SJCRH30 (cell line): ENCODE measurements at regions not wholly inside any gene's neighbourhood (a gene's known extent, or its start where the extent isn't known, plus 50 kb on each side); places are given as distances from the start of the nearest gene placed in this dataset.

Experiments
- DNase-seq, 2 experiments: peaks; one replicate each; pipeline ENCODE4 v3.0.0-alpha.2; 2015 to 2020
- H3K27ac ChIP-seq: fragments of 250-450 bp; sonication (Bioruptor Pico); 2 replicates; pipeline ENCODE4 v1.5.1; 2020; ENCODE audit warnings: mild to moderate bottlenecking, moderate library complexity
- H3K27me3 ChIP-seq: fragments of 250-450 bp; sonication (Bioruptor Pico); 2 replicates; pipeline ENCODE4 v1.5.1; 2020; ENCODE audit warnings: mild to moderate bottlenecking, moderate library complexity
- H3K36me3 ChIP-seq: fragments of 250-450 bp; sonication (Bioruptor Pico); 2 replicates; pipeline ENCODE4 v1.5.1; 2020; ENCODE audit warnings: mild to moderate bottlenecking, moderate library complexity
- H3K4me1 ChIP-seq: fragments of 250-450 bp; sonication (Bioruptor Pico); 2 replicates; pipeline ENCODE4 v1.5.1; 2020; ENCODE audit warnings: mild to moderate bottlenecking, moderate library complexity
- H3K4me3 ChIP-seq: fragments of 250-450 bp; sonication (Bioruptor Pico); 2 replicates; pipeline ENCODE4 v1.5.1; 2020; ENCODE audit warnings: mild to moderate bottlenecking, moderate library complexity
- H3K9me3 ChIP-seq: fragments of 250-450 bp; sonication (Bioruptor Pico); replicated peaks from 2 replicates; pipeline ENCODE4 v1.5.1; 2020; ENCODE audit warnings: mild to moderate bottlenecking, moderate library complexity

DNA sequence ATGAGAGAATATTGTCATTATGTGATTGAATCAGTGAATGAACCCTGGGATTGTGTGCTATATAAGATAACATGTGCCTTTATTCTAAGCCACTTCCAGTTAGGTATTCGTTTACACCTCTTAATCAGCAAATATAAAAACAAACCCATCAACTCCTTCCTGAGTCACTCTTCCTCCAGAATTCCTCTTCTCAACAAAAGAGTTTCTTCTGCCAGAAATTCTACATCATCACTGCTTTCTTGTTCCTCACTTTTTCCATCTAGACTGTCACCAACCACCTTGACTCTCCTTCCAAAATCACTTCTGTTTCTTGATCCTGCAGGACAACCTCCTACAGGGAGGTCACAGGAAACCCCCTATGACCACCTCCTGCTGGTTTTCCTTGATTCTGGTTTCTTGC, 261.4 kb downstream of the CYP26B1 start:
- DNase-seq = no peak

GRCh38 chr2:71884303-71885042, 263.2 kb downstream of the CYP26B1 start:
- Histone ChIP-seq H3K9me3 (no peaks in the 10 kb centered on the region; the same call in 1 of the 2 replicates), H3K36me3 (no peaks in the 10 kb centered on the region), H3K4me1 (peaks cover 45% of the 10 kb centered on the region), H3K4me3 (no peak overlapping the region), H3K27ac (no peak overlapping the region), H3K27me3 (no peaks in the 10 kb centered on the region)
- peak in 1 of 2 experiments; percentile 42 for DNase-seq

More for the DNA sequence above, 261.4 kb downstream of the CYP26B1 start:
- Histone ChIP-seq H3K27ac (no peak overlapping the region), H3K9me3 (no peaks in the 10 kb centered on the region; the same call in 1 of the 2 replicates), H3K4me1 (peaks cover 31% of the 10 kb centered on the region), H3K27me3 (no peaks in the 10 kb centered on the region), H3K4me3 (no peak overlapping the region), H3K36me3 (no peaks in the 10 kb centered on the region)

DNA sequence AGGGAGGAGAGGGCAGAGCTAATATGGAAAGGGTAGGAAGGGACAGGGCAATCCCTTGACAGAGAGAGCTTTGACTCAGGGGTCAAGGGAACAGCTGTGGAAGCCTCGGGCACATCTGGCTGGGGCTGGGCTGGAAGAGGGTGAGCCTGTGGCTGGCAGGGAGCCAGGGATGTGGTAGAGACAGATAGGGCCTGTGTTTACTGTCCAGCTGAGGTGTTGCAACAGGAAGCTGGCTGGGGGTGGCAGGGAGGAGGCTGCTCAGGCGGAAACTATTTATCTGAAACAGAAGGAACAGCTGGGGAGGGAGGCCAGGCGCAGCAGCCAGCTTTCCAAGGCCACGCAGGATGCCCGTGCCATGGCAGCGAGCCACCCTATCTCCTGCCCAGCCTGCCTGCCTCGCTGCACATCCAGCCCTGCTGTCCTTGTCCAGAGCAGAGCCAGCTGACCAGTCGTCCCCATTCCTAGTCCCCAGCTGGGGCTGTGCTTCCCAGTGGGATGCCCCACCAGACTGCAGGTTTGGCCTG, 264.7 kb downstream of the CYP26B1 start:
- Histone ChIP-seq H3K4me3 (no peak overlapping the region), H3K36me3 (no peaks in the 10 kb centered on the region), H3K27me3 (no peaks in the 10 kb centered on the region), H3K27ac (peak overlapping the region; percentile 54), H3K9me3 (no peaks in the 10 kb centered on the region; the same call in 1 of the 2 replicates), H3K4me1 (peaks cover 50% of the 10 kb centered on the region)
- DNase-seq = peak; percentile 97 to 99

- H3K27me3 ChIP-seq = no peaks in the 10 kb centered on the region
- H3K4me1 ChIP-seq = peaks cover 50% of the 10 kb centered on the region
- no peak overlapping the region for H3K4me3 ChIP-seq
- H3K36me3 ChIP-seq = no peaks in the 10 kb centered on the region
- no peaks in the 10 kb centered on the region; the same call in 1 of the 2 replicates for H3K9me3 ChIP-seq
- peak in 1 of 2 experiments; percentile 12 for DNase-seq
- H3K27ac ChIP-seq = peak overlapping the region; percentile 14
Measured at GRCh38 chr2:71882236-71882946, 265.3 kb downstream of the CYP26B1 start.

DNA sequence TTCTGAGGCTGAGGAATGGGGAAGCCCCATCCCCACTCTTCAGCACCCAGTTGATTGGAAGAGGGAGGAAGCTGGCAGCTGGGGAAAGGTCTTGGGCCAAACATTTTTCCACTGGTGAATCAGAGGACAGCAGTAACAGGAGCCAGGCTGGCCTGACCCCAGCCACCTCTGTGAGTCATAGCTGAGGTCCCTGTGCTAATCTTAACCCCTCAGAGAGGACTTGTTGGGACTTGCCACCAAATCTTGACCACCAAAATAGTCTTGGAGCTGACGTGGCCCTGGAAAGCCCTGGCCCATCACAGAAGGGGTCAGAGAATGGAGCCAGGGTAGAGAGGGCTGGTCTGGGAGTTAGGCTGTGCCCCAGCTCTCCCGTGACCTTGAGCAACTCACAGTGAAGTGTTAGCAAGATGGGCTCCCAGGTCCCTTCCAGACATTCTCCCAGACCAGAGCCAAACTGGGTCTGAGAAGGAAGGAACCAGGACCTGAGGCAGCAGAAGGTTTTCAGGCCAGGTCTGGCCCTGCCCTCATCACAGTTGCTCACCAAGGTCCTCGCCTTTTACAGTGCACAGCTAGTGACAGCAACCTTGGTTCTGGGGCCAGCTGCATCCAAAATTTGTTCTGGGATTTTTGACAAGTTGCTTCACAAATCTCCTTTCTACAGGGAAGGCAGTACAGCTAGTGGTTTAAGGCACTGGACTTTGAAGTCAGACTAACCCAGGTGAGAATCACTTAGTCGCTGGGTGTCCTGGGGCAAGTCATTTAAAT, 266.6 kb downstream of the CYP26B1 start:
- H3K27me3 ChIP-seq = no peaks in the 10 kb centered on the region
- peak overlapping the region; percentile 40 for H3K27ac ChIP-seq
- H3K9me3 ChIP-seq = no peaks in the 10 kb centered on the region; the same call in 1 of the 2 replicates
- H3K4me3 ChIP-seq = no peak overlapping the region
- H3K36me3 ChIP-seq = no peaks in the 10 kb centered on the region
- peak; percentile 68 to 78 for DNase-seq
- peaks cover 50% of the 10 kb centered on the region for H3K4me1 ChIP-seq

DNA sequence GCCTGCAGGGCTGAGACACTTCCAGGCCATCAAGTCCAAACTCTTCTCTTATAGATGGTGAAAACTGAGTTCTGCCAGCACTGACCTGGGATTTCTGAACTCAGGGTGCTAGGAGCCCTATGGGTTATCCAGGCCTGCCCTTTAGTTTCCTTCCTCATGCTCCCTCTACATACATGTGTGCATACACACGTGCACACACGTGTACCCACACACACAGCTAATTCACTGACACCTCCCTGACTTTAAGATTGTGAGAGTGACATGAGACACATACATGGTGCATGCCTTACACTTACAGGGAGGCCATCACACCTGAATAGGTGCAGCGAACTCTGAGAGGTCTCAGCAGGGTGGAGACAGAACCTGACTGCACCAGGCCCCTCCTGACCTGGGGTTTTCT, 267.4 kb downstream of the CYP26B1 start:
- no peak for DNase-seq
- no peak overlapping the region for H3K27ac ChIP-seq
- H3K4me3 ChIP-seq = no peak overlapping the region
- H3K4me1 ChIP-seq = peaks cover 50% of the 10 kb centered on the region
- no peaks in the 10 kb centered on the region for H3K36me3 ChIP-seq
- H3K9me3 ChIP-seq = no peaks in the 10 kb centered on the region
- H3K27me3 ChIP-seq = no peaks in the 10 kb centered on the region

GRCh38 chr2:71879509-71880184, 268.0 kb downstream of the CYP26B1 start:
- no peak for DNase-seq
- Histone ChIP-seq H3K4me1 (peaks cover 50% of the 10 kb centered on the region), H3K9me3 (no peaks in the 10 kb centered on the region), H3K36me3 (no peaks in the 10 kb centered on the region), H3K27ac (no peak overlapping the region), H3K4me3 (no peak overlapping the region), H3K27me3 (no peaks in the 10 kb centered on the region)

- no peak overlapping the region for H3K27ac ChIP-seq
Measured at GRCh38 chr2:71878626-71879508, 268.8 kb downstream of the CYP26B1 start.

DNA sequence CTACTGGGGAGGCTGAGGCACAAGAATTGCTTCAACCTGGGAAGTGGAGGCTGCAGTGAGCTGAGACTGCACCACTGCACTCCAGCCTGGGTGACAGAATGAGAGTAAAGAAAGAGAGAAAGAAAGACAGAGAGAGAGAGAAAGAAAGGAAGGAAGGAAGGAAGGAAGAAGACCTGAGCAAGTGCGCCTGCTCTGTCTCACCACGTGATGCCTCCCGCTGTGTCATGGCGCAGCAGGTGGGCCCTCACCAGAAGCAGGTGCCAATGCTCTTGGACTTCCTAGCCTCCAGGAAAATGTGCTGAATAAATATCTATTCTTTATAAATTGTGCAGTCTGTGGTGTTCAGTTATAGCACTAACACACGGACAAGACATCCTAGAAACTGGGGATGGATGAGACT, 270.0 kb downstream of the CYP26B1 start:
- no peak for DNase-seq
- Histone ChIP-seq H3K36me3 (no peaks in the 10 kb centered on the region), H3K9me3 (no peaks in the 10 kb centered on the region), H3K27ac (no peak overlapping the region), H3K27me3 (no peaks in the 10 kb centered on the region), H3K4me1 (peaks cover 33% of the 10 kb centered on the region), H3K4me3 (no peak overlapping the region)

More at GRCh38 chr2:71878626-71879508, 268.8 kb downstream of the CYP26B1 start:
- Histone ChIP-seq H3K4me3 (no peak overlapping the region), H3K4me1 (peaks cover 43% of the 10 kb centered on the region), H3K27me3 (no peaks in the 10 kb centered on the region), H3K36me3 (no peaks in the 10 kb centered on the region), H3K9me3 (no peaks in the 10 kb centered on the region)
- DNase-seq = peak in 1 of 2 experiments; percentile 25

DNA sequence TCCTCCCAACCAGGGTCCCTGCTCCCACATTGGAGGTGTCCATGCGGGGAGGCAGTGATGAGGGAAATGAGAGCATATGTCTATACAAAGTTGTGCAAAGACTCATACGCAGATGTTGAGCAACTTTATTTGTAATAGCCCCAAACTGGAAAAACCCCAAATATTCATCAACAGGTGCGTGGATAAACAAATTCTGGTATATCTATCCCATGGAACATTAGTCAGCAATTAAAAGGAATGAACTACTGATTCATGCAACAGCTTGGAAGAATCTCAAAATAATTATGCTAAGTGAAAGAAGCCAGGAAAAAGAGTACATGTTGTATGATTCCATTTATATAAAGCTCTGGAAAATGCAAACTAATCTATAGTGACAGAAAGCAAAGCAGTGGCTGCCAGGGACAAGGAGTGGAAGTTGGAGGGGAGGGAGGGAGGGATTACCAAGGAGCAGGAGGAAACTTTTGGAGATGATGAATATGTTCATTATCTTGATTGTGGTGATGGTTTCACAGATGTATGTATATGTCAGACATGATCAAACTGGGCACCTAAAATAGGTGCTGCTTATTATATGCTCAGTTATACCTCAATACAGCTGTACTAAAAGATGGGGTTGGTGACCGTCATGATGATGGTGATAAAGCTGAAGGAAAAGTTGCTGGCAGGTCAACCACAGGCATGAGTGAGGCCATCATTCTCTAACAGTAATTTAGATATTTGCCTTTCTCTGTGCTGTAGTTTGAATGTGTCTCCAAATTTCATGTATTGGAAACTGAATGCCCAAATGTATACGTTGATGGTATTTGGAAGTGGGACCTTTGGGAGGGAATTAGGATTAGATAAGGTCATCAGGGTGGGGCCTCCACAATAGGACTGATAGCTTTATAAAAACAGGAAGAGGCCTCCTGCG, 270.9 kb downstream of the CYP26B1 start:
- Histone ChIP-seq H3K4me3 (no peak overlapping the region), H3K27me3 (no peaks in the 10 kb centered on the region), H3K36me3 (no peaks in the 10 kb centered on the region), H3K4me1 (peaks cover 26% of the 10 kb centered on the region), H3K9me3 (no peaks in the 10 kb centered on the region), H3K27ac (no peak overlapping the region)
- no peak for DNase-seq

DNA sequence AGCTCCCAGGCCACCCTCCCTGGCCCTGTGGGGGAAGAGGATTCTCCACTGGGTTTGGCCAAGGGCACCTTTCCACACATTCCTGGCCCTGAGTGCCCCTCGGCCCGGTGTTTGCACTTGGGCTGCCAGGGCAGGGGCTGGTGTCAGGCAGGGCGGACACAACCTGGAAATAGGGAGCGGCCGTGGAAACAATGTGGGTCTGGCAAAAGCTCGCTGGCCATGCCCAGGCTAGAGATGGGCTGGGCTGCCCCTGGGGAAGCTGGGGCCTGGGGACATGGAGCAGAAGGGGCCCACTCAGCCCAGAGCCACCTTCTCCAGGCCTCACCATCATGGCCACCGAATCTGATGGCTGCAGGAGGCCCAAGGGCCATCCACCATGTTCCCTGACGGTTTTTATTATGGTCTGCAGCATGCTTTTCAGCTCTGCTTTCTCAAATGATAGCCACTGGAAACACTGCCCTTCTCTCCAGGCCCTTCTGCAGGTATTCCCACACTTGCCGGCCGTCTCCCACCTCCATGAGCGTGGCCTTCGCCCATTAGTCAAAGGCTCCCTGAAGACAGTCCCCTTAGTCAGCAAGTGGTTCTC, 275.1 kb downstream of the CYP26B1 start:
- Histone ChIP-seq H3K4me1 (peaks cover 3% of the 10 kb centered on the region; the same call in 1 of the 2 replicates), H3K27me3 (no peaks in the 10 kb centered on the region), H3K27ac (no peak overlapping the region), H3K36me3 (no peaks in the 10 kb centered on the region), H3K4me3 (no peak overlapping the region), H3K9me3 (no peaks in the 10 kb centered on the region)
- no peak for DNase-seq

DNA sequence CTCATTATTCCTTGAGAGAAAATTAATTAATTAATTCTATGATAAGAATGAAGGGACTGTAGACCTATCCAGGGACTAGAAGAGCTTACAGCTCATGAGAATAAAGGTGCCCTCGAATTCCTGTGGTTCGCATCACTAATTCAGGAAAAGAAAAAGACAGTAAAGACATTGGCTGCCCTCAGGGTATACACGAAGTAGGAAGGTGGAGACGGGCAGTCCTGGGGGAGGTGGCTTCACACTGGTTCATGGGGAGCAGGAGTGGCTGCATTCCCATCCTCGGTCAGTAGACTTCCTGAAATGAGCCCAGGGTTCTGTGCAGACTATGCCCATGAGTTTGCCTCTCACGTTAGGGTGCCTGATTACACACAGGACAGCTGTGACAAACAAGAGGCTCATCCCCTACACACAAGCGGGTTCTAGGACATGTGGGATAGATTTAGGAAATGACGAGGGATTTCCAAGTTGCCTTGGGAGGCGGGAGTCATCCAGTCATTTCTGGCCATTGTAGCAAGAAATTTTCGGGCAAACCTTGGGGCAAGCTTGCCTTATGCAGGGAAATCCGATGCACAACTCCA, 282.2 kb downstream of the CYP26B1 start:
- H3K4me1 ChIP-seq = no peaks in the 10 kb centered on the region
- no peaks in the 10 kb centered on the region for H3K9me3 ChIP-seq
- H3K27me3 ChIP-seq = no peaks in the 10 kb centered on the region; the same call in 1 of the 2 replicates
- no peak for DNase-seq
- no peaks in the 10 kb centered on the region for H3K36me3 ChIP-seq
- H3K4me3 ChIP-seq = no peak overlapping the region
- no peak overlapping the region for H3K27ac ChIP-seq
